ENCODE measurements at regions not wholly inside any gene's neighbourhood (a gene's known extent, or its start where the extent isn't known, plus 50 kb on each side); places are given as distances from the start of the nearest gene placed in this dataset.
A peak's percentile ranks its signal among the peaks of the same experiment; 100 is the strongest.

DNA sequence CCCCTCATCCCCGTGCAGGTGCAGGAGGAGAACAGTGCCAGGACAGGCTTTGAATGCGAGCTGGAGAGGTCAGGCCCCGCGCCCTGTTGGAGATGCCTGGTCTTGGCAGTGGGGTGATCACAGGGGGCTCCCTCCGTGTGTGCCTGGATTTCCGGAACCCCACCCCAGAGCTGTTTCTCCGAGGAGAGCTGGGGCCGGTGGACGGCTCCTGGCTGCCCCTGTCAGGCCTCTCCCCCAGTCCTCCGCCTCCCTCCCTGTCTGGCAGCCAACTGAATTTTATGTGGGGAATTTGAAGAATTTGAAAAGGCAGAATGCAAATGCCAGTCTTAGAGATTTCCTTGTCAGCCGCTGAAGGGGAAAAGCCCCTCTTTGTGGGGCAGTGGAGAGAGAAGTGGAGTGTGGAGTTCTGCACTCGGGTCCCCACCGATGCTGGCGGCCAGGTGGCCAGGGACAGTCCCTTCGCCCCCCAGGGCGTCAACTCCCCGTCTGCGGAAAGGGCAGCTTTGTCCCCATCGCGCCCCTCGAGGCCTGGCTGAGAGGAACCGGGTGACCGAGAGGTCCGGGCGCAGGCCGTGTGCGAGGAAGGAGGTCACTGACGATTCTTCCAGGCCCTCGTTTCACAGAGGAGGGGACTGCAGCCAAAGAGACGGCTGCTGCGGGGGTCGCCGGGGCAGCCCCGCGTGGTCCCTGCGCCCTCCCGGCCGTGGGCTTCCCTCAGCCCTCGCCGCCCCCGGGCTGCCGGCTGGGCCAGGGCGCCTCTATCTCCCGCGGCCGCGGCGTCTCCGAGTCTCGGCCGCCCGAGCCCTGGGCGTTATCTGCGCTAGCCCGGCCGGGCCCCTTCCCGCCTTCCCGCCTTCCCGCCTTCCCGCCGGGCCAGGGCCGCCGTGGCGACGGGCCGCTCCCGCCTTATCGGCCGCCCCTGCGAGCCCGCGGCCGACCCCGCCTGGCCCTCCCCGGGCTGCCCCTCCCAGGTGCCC lies 56.0 kb upstream of the LCTL start:
- Mint-ChIP-seq H3K27ac (peak overlapping the region; percentile 96), H3K27me3 (ENCODE audit: low read depth) (no peaks in the 10 kb centered on the region), H3K36me3 (no peaks in the 10 kb centered on the region), H3K9me3 (no peaks in the 10 kb centered on the region), H3K4me1 (peaks cover 54% of the 10 kb centered on the region), H3K4me3 (peak overlapping the region; percentile 11)
- TF ChIP-seq CTCF (IDR thresholded peaks at IDR 0.05; ENCODE audit: unreplicated experiment), result no peak
- DNase-seq (ENCODE audit: low spot score in 2 of 2, unreplicated experiment in 2 of 2), result peak in 1 of 2 experiments; percentile 64

GRCh38 chr15:66622591-66623022 lies 56.8 kb upstream of the LCTL start:
- no peaks in the 10 kb centered on the region for H3K36me3 Mint-ChIP-seq
- H3K27ac Mint-ChIP-seq, result peak overlapping the region; percentile 96
- H3K4me1 Mint-ChIP-seq, result peaks cover 46% of the 10 kb centered on the region
- H3K9me3 Mint-ChIP-seq, result no peaks in the 10 kb centered on the region
- peak overlapping the region; percentile 8 for H3K4me3 Mint-ChIP-seq
- TF ChIP-seq CTCF (IDR thresholded peaks at IDR 0.05; ENCODE audit: unreplicated experiment), result no peak
- no peaks in the 10 kb centered on the region for H3K27me3 Mint-ChIP-seq (ENCODE audit: low read depth)
- no peak for DNase-seq (ENCODE audit: low spot score in 2 of 2, unreplicated experiment in 2 of 2)

- Mint-ChIP-seq H3K4me1 (peaks cover 48% of the 10 kb centered on the region), H3K4me3 (no peak overlapping the region), H3K36me3 (no peaks in the 10 kb centered on the region), H3K27ac (no peak overlapping the region), H3K27me3 (ENCODE audit: low read depth) (no peaks in the 10 kb centered on the region), H3K9me3 (no peaks in the 10 kb centered on the region)
- TF ChIP-seq CTCF (IDR thresholded peaks at IDR 0.05; ENCODE audit: unreplicated experiment), result no peak
- no peak for DNase-seq (ENCODE audit: low spot score in 2 of 2, unreplicated experiment in 2 of 2)
These were observed 58.1 kb upstream of the LCTL start for GRCh38 chr15:66623801-66624453.

DNA sequence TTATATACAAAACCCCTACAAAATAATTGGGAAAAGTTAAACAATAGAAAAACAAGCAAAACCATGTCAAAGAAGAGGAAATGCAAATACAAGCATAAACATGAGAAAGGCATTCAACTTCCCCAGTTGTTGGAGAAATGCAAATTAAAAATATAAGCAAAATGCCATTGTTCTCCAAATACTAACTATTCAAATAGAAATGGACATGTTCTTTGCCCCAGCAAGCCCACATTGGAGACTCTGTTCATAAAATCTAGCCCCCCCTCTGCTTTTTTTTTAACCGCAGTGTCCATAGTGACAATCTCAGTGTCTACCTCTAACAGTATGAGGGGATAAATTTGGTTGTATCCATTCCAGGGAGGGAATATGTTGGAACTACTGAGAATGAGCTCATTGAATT lies 59.7 kb upstream of the LCTL start:
- H3K4me1 Mint-ChIP-seq, result peaks cover 48% of the 10 kb centered on the region
- TF ChIP-seq CTCF (IDR thresholded peaks at IDR 0.05; ENCODE audit: unreplicated experiment), result no peak
- no peak overlapping the region for H3K4me3 Mint-ChIP-seq
- DNase-seq (ENCODE audit: low spot score in 2 of 2, unreplicated experiment in 2 of 2), result no peak
- no peaks in the 10 kb centered on the region for H3K36me3 Mint-ChIP-seq
- H3K27ac Mint-ChIP-seq, result peak overlapping the region; percentile 67
- H3K9me3 Mint-ChIP-seq, result no peaks in the 10 kb centered on the region
- no peaks in the 10 kb centered on the region for H3K27me3 Mint-ChIP-seq (ENCODE audit: low read depth)

DNA sequence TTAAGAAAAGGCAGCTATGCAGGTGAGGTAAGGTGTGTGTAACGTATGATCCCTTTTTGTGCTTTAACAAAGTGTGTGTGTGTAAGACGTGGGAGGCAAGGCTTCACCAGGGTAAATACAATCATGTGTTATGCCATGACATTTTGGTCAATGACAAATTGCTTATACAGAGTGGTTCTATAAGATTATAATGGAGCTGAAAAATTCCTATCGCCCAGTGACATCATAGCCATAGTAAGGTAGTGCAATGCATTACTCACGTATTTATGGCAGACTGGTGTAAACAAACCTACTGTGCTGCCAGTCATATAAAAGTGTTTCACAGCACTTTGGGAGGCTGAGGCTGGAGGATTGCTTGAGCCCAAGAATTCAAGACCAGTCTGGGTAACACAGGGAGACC lies 60.2 kb upstream of the LCTL start:
- no peak for DNase-seq (ENCODE audit: low spot score in 2 of 2, unreplicated experiment in 2 of 2)
- Mint-ChIP-seq H3K9me3 (no peaks in the 10 kb centered on the region), H3K27me3 (ENCODE audit: low read depth) (no peaks in the 10 kb centered on the region), H3K4me1 (peaks cover 48% of the 10 kb centered on the region), H3K4me3 (no peak overlapping the region), H3K27ac (peak overlapping the region; percentile 26), H3K36me3 (no peaks in the 10 kb centered on the region)
- no peak for TF ChIP-seq CTCF (IDR thresholded peaks at IDR 0.05; ENCODE audit: unreplicated experiment)

Measured in mesothelial cell of epicardium (in vitro differentiated cells).